ENCODE measurements at regions not wholly inside any gene's neighbourhood (a gene's known extent, or its start where the extent isn't known, plus 50 kb on each side); places are given as distances from the start of the nearest gene placed in this dataset.

DNA sequence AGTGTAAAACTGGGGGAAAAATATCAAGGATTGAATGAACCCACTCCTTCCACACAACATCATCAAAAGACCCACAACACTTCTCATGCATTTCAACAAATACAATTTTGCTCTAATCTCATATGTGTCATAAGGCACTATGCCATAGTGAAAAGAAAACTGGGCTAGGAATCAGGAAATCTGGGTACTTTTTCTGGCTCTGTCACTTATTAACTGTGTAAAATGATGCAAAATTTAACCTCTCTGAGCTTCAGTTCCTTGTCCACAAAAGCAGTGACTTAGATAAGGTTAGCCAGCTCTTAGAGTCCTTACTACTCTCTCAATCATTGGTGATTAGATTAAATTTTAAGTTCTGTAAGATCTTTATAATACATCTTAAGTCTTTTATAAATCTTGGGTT is 250.5 kb upstream of the SOX5 start:
- TF ChIP-seq, protein P1, sequence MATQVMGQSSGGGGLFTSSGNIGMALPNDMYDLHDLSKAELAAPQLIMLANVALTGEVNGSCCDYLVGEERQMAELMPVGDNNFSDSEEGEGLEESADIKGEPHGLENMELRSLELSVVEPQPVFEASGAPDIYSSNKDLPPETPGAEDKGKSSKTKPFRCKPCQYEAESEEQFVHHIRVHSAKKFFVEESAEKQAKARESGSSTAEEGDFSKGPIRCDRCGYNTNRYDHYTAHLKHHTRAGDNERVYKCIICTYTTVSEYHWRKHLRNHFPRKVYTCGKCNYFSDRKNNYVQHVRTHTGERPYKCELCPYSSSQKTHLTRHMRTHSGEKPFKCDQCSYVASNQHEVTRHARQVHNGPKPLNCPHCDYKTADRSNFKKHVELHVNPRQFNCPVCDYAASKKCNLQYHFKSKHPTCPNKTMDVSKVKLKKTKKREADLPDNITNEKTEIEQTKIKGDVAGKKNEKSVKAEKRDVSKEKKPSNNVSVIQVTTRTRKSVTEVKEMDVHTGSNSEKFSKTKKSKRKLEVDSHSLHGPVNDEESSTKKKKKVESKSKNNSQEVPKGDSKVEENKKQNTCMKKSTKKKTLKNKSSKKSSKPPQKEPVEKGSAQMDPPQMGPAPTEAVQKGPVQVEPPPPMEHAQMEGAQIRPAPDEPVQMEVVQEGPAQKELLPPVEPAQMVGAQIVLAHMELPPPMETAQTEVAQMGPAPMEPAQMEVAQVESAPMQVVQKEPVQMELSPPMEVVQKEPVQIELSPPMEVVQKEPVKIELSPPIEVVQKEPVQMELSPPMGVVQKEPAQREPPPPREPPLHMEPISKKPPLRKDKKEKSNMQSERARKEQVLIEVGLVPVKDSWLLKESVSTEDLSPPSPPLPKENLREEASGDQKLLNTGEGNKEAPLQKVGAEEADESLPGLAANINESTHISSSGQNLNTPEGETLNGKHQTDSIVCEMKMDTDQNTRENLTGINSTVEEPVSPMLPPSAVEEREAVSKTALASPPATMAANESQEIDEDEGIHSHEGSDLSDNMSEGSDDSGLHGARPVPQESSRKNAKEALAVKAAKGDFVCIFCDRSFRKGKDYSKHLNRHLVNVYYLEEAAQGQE (IDR thresholded peaks at IDR 0.05; ENCODE audit: insufficient replicate concordance, low read depth) = no peak
- no peak for TF ChIP-seq POLR2AphosphoS5 (IDR thresholded peaks at IDR 0.05; ENCODE audit: low read depth)
- TF ChIP-seq, protein P2, sequence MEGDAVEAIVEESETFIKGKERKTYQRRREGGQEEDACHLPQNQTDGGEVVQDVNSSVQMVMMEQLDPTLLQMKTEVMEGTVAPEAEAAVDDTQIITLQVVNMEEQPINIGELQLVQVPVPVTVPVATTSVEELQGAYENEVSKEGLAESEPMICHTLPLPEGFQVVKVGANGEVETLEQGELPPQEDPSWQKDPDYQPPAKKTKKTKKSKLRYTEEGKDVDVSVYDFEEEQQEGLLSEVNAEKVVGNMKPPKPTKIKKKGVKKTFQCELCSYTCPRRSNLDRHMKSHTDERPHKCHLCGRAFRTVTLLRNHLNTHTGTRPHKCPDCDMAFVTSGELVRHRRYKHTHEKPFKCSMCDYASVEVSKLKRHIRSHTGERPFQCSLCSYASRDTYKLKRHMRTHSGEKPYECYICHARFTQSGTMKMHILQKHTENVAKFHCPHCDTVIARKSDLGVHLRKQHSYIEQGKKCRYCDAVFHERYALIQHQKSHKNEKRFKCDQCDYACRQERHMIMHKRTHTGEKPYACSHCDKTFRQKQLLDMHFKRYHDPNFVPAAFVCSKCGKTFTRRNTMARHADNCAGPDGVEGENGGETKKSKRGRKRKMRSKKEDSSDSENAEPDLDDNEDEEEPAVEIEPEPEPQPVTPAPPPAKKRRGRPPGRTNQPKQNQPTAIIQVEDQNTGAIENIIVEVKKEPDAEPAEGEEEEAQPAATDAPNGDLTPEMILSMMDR (IDR thresholded peaks at IDR 0.05; ENCODE audit: insufficient read depth, low read length) = no peak
